WI38 (cell line): ENCODE measurements at regions not wholly inside any gene's neighbourhood (a gene's known extent, or its start where the extent isn't known, plus 50 kb on each side); places are given as distances from the start of the nearest gene placed in this dataset.

ENCODE experiments used
- H3K4me3 ChIP-seq: 2 replicates; pipeline ENCODE4 v1.5.1; 2011; ENCODE audit warnings: low read depth, mild to moderate bottlenecking, control low read depth, low read length
- TF ChIP-seq, protein P1 (sequence below): IDR thresholded peaks from 2 replicates; pipeline ENCODE4 v1.5.1; 2012; ENCODE audit warnings: low read depth, mild to moderate bottlenecking, control low read depth, low read length

DNA sequence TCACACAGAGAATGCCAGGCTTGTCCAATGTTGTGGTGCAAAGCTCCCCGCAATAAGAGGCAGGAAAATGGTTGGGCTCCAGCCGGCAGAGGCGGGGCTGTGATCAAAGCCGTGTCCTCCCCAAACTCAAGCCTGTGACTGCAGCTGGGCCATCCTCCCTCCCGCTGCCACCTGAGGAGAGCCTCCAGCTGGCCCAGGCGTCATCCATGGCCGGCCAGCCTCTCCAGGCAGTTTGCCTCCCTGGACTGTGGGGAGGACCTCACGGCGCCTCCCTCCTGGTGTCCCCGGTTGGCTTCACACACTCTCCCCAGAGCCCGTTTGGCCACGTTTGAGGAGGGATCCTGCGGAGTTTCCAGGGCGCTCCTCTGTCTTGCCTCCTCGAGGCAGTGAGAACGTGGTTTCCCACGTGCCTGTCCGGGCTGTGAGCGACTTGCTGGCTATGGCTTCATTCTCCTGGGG lies 134.1 kb downstream of the IRF8 start:
- TF ChIP-seq, protein P1, sequence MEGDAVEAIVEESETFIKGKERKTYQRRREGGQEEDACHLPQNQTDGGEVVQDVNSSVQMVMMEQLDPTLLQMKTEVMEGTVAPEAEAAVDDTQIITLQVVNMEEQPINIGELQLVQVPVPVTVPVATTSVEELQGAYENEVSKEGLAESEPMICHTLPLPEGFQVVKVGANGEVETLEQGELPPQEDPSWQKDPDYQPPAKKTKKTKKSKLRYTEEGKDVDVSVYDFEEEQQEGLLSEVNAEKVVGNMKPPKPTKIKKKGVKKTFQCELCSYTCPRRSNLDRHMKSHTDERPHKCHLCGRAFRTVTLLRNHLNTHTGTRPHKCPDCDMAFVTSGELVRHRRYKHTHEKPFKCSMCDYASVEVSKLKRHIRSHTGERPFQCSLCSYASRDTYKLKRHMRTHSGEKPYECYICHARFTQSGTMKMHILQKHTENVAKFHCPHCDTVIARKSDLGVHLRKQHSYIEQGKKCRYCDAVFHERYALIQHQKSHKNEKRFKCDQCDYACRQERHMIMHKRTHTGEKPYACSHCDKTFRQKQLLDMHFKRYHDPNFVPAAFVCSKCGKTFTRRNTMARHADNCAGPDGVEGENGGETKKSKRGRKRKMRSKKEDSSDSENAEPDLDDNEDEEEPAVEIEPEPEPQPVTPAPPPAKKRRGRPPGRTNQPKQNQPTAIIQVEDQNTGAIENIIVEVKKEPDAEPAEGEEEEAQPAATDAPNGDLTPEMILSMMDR = no peak
- H3K4me3 ChIP-seq = no peak overlapping the region

DNA sequence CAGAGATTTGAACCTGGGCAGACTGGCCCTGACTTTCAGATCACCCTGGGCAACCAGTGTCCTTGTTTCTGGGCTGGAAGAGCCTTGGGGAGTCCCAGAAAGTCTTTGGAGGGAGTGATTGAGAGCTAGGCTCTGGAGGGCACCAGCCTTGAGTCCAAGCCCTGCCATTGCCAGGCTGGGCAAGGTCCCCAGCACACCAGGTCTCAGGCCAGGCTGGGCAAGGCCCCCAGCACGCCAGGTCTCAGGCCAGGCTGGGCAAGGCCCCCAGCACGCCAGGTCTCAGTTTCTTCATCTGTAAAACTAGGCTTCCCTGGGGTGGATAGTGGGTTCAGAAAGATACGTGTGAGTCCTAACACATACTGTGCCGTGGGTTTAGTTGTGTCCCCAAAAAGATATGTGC lies 135.0 kb downstream of the IRF8 start:
- no peak overlapping the region for H3K4me3 ChIP-seq
- TF ChIP-seq, protein P1 = no peak

DNA sequence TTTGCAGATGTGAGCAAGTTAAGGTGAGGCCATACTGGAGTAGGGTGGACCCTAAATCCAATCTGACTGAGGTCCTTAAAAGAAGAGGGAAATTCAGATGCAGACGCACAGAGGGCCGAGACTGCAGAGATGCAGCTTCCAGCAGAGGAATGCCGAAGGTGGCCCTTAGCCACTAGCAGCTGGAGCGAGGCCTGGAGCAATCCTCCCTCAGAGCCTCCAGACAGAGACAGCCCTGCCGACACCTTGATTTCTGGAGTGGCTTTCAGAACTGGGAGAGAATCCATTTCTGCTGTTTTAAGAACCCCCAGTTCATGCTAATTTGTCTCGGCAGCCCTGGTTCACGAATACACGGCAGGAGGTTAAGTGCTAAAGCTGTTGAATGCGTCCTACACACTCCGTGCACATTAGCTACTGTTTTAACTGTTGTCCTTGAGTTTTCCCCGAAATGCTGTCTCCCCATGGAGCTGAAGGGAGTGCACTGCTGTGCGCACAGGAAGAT lies 135.5 kb downstream of the IRF8 start:
- TF ChIP-seq, protein P1 = no peak
- no peak overlapping the region for H3K4me3 ChIP-seq

DNA sequence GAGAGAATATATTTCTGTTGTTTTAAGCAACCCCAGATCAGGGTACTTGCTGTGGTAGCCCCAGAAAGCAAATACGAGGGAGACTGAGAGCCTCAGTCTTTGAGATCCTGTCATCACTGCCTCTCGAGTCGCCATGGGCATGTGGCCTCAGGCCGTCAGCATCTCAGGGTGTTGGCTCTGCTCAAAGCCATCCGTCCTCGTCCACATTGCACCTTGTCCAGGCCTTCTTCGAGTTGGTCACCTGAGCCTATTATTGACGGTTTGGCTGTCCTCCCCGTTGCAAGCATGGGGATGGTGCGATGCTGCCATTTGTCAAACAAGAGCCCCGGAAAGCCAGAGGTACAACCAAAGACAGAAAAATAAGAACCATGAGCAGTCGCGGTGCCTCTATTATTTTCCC lies 136.9 kb downstream of the IRF8 start:
- TF ChIP-seq, protein P1 = no peak
- no peak overlapping the region for H3K4me3 ChIP-seq

DNA sequence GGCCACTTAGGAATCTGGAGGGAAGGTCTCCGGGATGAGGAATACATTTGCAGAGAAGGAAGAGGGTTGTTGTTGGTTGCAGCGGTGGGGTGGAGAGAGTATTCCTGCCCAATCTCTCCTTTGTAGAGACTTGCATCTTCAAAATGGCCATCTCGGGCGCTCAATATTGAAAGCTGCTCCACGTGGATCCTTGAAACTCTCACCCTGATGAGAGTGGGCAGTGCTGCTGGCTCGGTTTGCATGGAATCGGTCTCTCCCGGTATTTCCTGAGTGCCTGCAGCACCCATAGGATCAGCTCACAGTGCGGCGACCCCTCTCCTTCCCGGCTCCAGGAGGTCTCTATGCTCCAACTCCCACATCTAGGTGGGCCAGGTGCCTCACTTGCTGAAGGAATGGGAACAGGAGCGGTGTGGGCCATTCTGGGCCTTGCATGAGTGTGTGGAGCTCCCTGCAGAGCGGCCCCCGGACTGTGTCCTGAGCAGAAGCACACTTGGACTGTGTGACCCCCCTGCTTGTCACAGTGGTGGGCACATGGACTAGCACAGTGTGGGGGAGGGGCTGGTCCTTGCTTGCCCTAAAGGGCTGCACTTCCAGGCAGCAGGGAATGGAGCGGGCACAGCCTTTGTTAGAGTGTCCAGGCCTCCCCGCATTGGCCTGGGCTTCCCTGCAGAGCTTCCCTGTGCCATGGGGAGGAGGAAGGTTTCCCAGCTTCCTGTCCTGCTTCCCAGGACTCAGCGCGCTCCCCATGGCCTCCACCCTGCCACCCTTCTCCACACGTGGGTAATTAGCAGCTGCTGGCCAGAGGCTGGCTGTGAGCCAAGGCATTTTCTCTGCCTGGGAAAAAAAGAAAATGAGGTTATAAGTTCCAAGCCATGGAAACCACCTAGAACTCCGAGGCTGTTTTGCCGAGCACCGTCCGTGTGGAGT lies 139.3 kb downstream of the IRF8 start:
- TF ChIP-seq, protein P1 = no peak
- no peak overlapping the region for H3K4me3 ChIP-seq

DNA sequence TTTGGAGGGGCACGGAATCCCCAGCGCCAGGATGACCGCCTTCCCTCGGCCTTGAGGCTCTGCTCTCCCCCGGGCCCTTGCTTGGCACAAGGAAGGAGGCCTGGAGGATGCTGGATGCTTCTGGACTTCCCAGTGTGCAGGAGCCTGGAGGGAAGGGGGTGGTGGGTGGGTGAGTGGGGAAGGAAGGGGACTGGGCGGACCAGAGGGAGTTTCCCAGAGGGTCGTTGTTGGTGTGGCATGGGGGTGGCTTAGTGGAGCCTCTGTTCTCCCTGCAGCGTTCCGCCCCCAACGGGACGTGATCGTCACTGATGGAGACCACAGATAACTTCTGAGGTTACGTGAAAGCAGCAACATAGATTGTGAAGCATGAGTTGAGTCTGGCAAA lies 140.0 kb downstream of the IRF8 start:
- no peak overlapping the region for H3K4me3 ChIP-seq
- TF ChIP-seq, protein P1 = no peak

DNA sequence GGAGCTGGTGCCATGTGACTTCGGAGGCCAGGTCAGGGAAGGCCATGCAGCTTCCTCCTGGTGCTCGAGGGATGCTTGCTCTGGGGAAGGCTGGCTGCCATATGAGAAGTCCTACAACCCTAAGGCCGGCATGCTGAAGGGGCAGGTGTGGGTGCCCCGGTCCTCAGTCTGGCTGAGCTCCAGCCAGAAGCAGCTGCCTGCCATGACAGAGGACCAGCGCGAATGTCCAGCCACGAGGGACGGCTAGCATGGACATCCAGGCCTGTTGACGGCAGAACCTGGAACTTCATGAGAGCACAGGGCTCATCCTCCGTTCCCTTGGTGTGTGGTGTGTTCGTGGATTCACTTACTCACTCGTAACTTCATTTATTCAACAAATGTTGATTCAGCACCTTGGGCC lies 140.6 kb downstream of the IRF8 start:
- TF ChIP-seq, protein P1 = no peak
- H3K4me3 ChIP-seq = no peak overlapping the region
